Uterus (tissue), 3 donors: ENCODE measurements at regions not wholly inside any gene's neighbourhood (a gene's known extent, or its start where the extent isn't known, plus 50 kb on each side); places are given as distances from the start of the nearest gene placed in this dataset.
A peak's percentile ranks its signal among the peaks of the same experiment; 100 is the strongest.

Source experiments
- DNase-seq, 2 donors: peaks; one replicate each; pipeline ENCODE4 v3.0.0-alpha.2; 2019 to 2020
- H3K27ac ChIP-seq, 2 donors: fragments of 200-600 bp; sonication (generic); 1 replicate in 1 of 2; 2 replicates in 1 of 2; pipeline ENCODE4 v1.5.1; 2016 to 2018
- H3K27me3 ChIP-seq, 2 donors: fragments of 200-600 bp; sonication (generic); one replicate each; pipeline ENCODE4 v1.5.1; 2018 to 2019; ENCODE audit warnings: control low read depth in 1 of 2
- H3K36me3 ChIP-seq, 2 donors: fragments of 200-600 bp; sonication (generic); one replicate each; pipeline ENCODE4 v1.5.1; 2019; ENCODE audit warnings: control low read depth in 1 of 2
- H3K4me1 ChIP-seq, 2 donors: fragments of 200-600 bp; sonication (generic); one replicate each; pipeline ENCODE4 v1.5.1; 2018 to 2019; ENCODE audit warnings: control low read depth in 1 of 2
- H3K4me3 ChIP-seq, 2 donors: fragments of 200-600 bp; sonication (generic); 1 replicate in 1 of 2; 2 replicates in 1 of 2; pipeline ENCODE4 v1.5.1; 2018 to 2019; ENCODE audit warnings: mild to moderate bottlenecking in 1 of 2
- H3K9me3 ChIP-seq, 2 donors: fragments of 200-600 bp; sonication (generic); one replicate each; pipeline ENCODE4 v1.5.1; 2019; ENCODE audit warnings: control low read depth in 1 of 2
- POLR2A ChIP-seq, 2 donors: fragments of 450-650 bp; IDR thresholded peaks; one replicate each; pipeline ENCODE4 v1.6.1; 2016; ENCODE audit warnings: antibody characterized with exemption in 2 of 2, mild to moderate bottlenecking in 1 of 2, moderate library complexity in 1 of 2
- intact Hi-C: fragments of 100-400 bp; cut with DNase I; formaldehyde crosslinking; loops from one replicate; pipeline ENCODE4 v1.15.1; 2023; ENCODE audit warnings: low total_unique reads
- TF ChIP-seq, protein P1 (sequence below), 4 experiments: fragments of 200-600 bp in 2 of 4; fragments of 450-650 bp in 2 of 4; sonication (generic) in 2 of 4; IDR thresholded peaks; one replicate each; pipeline ENCODE4 v1.5.1; 2016 to 2019; ENCODE audit warnings: antibody characterized with exemption in 4 of 4, mild to moderate bottlenecking in 2 of 4, moderate library complexity in 1 of 4
- donor health status: DM: yes; HTN: yes; CAD: no.

DNA sequence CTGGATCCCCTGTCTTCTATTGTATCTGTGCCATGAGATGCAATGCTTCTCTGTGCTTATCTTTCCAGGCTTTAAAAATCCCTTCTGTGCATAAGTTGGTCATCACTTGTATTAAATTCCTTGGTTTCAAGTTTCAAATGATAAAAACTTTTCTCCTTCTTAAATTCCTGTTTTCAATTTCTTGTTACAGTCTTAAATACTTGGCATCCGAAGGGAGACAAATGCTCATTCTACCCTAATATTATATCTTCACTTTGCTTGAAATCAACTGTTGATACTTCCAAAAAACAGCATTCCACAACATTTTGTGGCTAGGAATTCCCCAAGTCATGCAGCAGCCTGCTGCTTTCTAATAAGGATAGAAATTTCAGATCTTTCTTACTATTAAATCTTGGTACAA is 413.2 kb upstream of the ACTBL2 start:
- no peak for DNase-seq
- TF ChIP-seq, protein P1, sequence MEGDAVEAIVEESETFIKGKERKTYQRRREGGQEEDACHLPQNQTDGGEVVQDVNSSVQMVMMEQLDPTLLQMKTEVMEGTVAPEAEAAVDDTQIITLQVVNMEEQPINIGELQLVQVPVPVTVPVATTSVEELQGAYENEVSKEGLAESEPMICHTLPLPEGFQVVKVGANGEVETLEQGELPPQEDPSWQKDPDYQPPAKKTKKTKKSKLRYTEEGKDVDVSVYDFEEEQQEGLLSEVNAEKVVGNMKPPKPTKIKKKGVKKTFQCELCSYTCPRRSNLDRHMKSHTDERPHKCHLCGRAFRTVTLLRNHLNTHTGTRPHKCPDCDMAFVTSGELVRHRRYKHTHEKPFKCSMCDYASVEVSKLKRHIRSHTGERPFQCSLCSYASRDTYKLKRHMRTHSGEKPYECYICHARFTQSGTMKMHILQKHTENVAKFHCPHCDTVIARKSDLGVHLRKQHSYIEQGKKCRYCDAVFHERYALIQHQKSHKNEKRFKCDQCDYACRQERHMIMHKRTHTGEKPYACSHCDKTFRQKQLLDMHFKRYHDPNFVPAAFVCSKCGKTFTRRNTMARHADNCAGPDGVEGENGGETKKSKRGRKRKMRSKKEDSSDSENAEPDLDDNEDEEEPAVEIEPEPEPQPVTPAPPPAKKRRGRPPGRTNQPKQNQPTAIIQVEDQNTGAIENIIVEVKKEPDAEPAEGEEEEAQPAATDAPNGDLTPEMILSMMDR (IDR thresholded peaks at IDR 0.05), result no peak
- TF ChIP-seq POLR2A (IDR thresholded peaks at IDR 0.05), result no peak
- no peaks in the 10 kb centered on the region for H3K4me1 ChIP-seq
- H3K27ac ChIP-seq, result no peak overlapping the region
- no peaks in the 10 kb centered on the region for H3K27me3 ChIP-seq
- no peaks in the 10 kb centered on the region for H3K9me3 ChIP-seq
- H3K36me3 ChIP-seq, result no peaks in the 10 kb centered on the region
- intact Hi-C loops, result no loop called here
- no peak overlapping the region for H3K4me3 ChIP-seq

DNA sequence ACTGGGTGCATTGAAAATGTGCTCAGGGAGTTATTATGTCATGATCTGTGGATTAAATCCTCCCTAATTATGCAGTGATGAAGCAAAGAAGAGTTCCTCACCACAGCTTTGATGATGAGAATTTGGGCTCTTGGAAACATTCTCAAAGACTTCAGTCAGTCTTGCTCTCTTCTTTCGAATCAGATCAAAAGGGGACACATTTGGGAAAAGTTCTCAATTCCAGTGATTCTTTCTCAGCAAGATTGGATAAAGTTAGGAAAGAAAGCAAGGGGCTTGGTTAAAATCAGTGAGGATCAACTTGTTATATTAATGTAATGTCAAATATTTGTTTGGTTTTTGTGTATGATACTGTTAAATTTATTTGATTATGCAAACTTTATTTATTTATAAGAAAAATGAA is 411.3 kb upstream of the ACTBL2 start:
- intact Hi-C loops, result no loop called here
- Histone ChIP-seq H3K4me3 (no peak overlapping the region), H3K9me3 (no peaks in the 10 kb centered on the region), H3K27ac (no peak overlapping the region), H3K4me1 (no peaks in the 10 kb centered on the region), H3K36me3 (no peaks in the 10 kb centered on the region), H3K27me3 (no peaks in the 10 kb centered on the region)
- no peak for TF ChIP-seq POLR2A (IDR thresholded peaks at IDR 0.05)
- TF ChIP-seq, protein P1 (IDR thresholded peaks at IDR 0.05), result no peak
- no peak for DNase-seq

GRCh38 chr5:57891443-57891842 is 408.8 kb upstream of the ACTBL2 start:
- TF ChIP-seq, protein P1 (IDR thresholded peaks at IDR 0.05), result no peak
- no peak for TF ChIP-seq POLR2A (IDR thresholded peaks at IDR 0.05)
- no peak overlapping the region for H3K27ac ChIP-seq
- no peak overlapping the region for H3K4me3 ChIP-seq
- H3K27me3 ChIP-seq, result no peaks in the 10 kb centered on the region
- no peaks in the 10 kb centered on the region for H3K9me3 ChIP-seq
- no peaks in the 10 kb centered on the region for H3K36me3 ChIP-seq
- DNase-seq, result no peak
- intact Hi-C loops, result no loop called here
- H3K4me1 ChIP-seq, result no peaks in the 10 kb centered on the region

DNA sequence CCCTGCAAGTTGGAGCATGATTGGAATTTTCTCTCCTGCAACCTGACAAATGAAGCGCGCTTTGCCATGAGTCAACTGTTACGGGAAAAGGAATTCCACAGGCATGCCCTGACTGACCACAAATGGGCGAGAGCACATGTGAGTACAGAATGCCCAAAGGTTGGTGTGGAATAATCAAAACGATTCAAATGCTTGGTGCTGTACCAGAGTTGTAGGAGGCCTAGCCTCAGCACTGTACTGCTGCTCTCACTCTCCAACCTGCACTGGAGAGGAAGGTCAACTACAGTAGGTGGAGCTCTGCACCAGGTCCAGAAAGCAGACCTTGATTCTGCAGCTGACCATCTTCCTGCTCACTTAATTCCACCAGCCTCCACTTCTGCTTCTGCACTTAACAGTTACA is 406.9 kb upstream of the ACTBL2 start:
- Histone ChIP-seq H3K27ac (no peak overlapping the region), H3K4me1 (no peaks in the 10 kb centered on the region), H3K9me3 (no peaks in the 10 kb centered on the region), H3K36me3 (no peaks in the 10 kb centered on the region), H3K4me3 (no peak overlapping the region), H3K27me3 (no peaks in the 10 kb centered on the region)
- TF ChIP-seq POLR2A (IDR thresholded peaks at IDR 0.05), result no peak
- TF ChIP-seq, protein P1 (IDR thresholded peaks at IDR 0.05), result no peak
- intact Hi-C loops, result no loop called here
- DNase-seq, result no peak

DNA sequence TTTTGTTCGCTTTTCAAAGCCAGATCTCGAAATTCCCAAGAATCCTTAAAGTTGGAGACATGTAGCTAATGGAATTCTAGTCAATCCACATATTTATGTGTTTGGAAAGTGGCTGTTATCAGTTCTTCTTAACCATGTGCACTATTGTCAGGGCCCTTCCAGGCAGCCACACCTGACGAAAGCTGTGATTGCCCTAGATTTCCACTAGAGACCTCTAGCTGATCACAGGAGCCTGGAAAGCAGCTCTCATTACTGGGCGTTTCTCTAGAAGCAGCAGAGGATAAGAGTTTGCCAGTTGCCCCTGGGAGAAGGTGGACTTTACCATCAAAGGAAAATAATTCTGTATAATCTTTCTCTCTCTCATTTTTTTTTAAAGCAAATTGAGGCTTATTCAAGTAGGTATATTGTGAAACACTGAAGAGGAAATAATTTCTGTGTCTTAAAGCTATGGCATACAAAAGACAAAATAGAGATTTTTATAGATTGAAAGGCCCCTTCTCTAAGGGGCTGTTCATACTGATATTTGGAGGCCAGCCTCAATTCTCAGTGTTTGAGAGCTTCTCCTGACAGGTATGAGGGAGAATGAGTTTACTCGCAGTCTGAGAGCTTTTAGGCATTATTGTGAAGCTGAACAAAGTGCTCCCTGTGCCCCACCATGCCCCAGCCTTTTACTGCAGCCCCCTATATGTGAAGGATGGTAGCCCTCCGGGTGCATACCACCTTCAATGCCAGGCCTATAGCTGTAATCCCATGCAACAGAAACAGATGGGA is 405.4 kb upstream of the ACTBL2 start:
- Histone ChIP-seq H3K36me3 (no peaks in the 10 kb centered on the region), H3K4me1 (no peaks in the 10 kb centered on the region), H3K27ac (no peak overlapping the region), H3K9me3 (no peaks in the 10 kb centered on the region), H3K4me3 (no peak overlapping the region), H3K27me3 (no peaks in the 10 kb centered on the region)
- TF ChIP-seq, protein P1 (IDR thresholded peaks at IDR 0.05), result peak in 3 of 4 experiments; percentile 18 to 55 (median 52)
- no peak for TF ChIP-seq POLR2A (IDR thresholded peaks at IDR 0.05)
- peak in 1 of 2 donors; percentile 20 for DNase-seq
- intact Hi-C loops, result no loop called here
